ENCODE measurements at regions not wholly inside any gene's neighbourhood (a gene's known extent, or its start where the extent isn't known, plus 50 kb on each side); places are given as distances from the start of the nearest gene placed in this dataset.
A peak's percentile ranks its signal among the peaks of the same experiment; 100 is the strongest.
"Not testable (repeated sequence)": the region's sequence is repeated elsewhere in the genome, so short reads cannot be mapped to it uniquely, and the experiment has no call there.

- H3K9me3 Mint-ChIP-seq; H3K9me3 ChIP-seq (ENCODE audit: control insufficient read depth in 1 of 2, insufficient read depth in 1 of 2, low read length in 2 of 2); H3K4me1 ChIP-seq (ENCODE audit: insufficient read depth, low read length); H3K27ac ChIP-seq (ENCODE audit: low read depth in 1 of 2, low read length in 2 of 2); H3K36me3 ChIP-seq (ENCODE audit: insufficient read depth, low read length); H3K36me3 Mint-ChIP-seq (ENCODE audit: low read depth); H3K4me1 Mint-ChIP-seq (ENCODE audit: low read depth); H3K27ac Mint-ChIP-seq; ATAC-seq (ENCODE audit: poor library complexity); H3K4me3 ChIP-seq (ENCODE audit: low read length); POLR2A ChIA-PET; H3K27me3 ChIP-seq (ENCODE audit: control insufficient read depth in 1 of 2, insufficient read depth in 2 of 2, low read length in 2 of 2); H3K4me3 Mint-ChIP-seq: not testable (repeated sequence)
- H3K27me3 Mint-ChIP-seq, result peaks cover 49% of the 10 kb centered on the region
- intact Hi-C loops (cut with DNase I, micrococcal nuclease), result loop anchor here in 1 of 2 experiments (5.0 kb wide), 1 partner anchor 121 kb away; no protein-coding TSS in a partner anchor
- peak in 1 of 14 experiments; percentile 20 for DNase-seq
- CTCF ChIA-PET, result interaction anchor here (0.6 kb wide), 1 partner anchor 540 kb away, joined by 4 read pairs; no protein-coding TSS in a partner anchor
These were observed 129.5 kb upstream of the HMX1 start for GRCh38 chr4:9001153-9001552.

- TF ChIP-seq CTCF (IDR thresholded peaks at IDR 0.05), result peak; percentile 66
These were observed 128.9 kb upstream of the HMX1 start for GRCh38 chr4:9000505-9001001.

GRCh38 chr4:8992981-8993380 is 121.3 kb upstream of the HMX1 start:
- ATAC-seq (ENCODE audit: poor library complexity); H3K27me3 Mint-ChIP-seq; H3K36me3 ChIP-seq (ENCODE audit: insufficient read depth, low read length); H3K4me3 ChIP-seq (ENCODE audit: low read length); H3K9me3 Mint-ChIP-seq; intact Hi-C loops (cut with DNase I, micrococcal nuclease); H3K9me3 ChIP-seq (ENCODE audit: control insufficient read depth in 1 of 2, insufficient read depth in 1 of 2, low read length in 2 of 2); H3K4me3 Mint-ChIP-seq; POLR2A ChIA-PET; H3K27ac Mint-ChIP-seq; H3K36me3 Mint-ChIP-seq (ENCODE audit: low read depth); H3K27ac ChIP-seq (ENCODE audit: low read depth in 1 of 2, low read length in 2 of 2); H3K4me1 Mint-ChIP-seq (ENCODE audit: low read depth); H3K27me3 ChIP-seq (ENCODE audit: control insufficient read depth in 1 of 2, insufficient read depth in 2 of 2, low read length in 2 of 2); DNase-seq; CTCF ChIA-PET; H3K4me1 ChIP-seq (ENCODE audit: insufficient read depth, low read length): not testable (repeated sequence)

More at GRCh38 chr4:9000505-9001001, 128.9 kb upstream of the HMX1 start:
- H3K27ac Mint-ChIP-seq; H3K9me3 Mint-ChIP-seq; H3K27ac ChIP-seq (ENCODE audit: low read depth in 1 of 2, low read length in 2 of 2); H3K4me3 Mint-ChIP-seq; H3K36me3 ChIP-seq (ENCODE audit: insufficient read depth, low read length); H3K36me3 Mint-ChIP-seq (ENCODE audit: low read depth); H3K9me3 ChIP-seq (ENCODE audit: control insufficient read depth in 1 of 2, insufficient read depth in 1 of 2, low read length in 2 of 2); H3K27me3 ChIP-seq (ENCODE audit: control insufficient read depth in 1 of 2, insufficient read depth in 2 of 2, low read length in 2 of 2); H3K4me3 ChIP-seq (ENCODE audit: low read length); ATAC-seq (ENCODE audit: poor library complexity); H3K4me1 Mint-ChIP-seq (ENCODE audit: low read depth); POLR2A ChIA-PET; H3K4me1 ChIP-seq (ENCODE audit: insufficient read depth, low read length): not testable (repeated sequence)
- intact Hi-C loops (cut with DNase I, micrococcal nuclease), result loop anchor here in 1 of 2 experiments (5.0 kb wide), 1 partner anchor 122 kb away; no protein-coding TSS in a partner anchor
- DNase-seq, result peak in 13 of 14 experiments; percentile 13 to 65 (median 39)
- CTCF ChIA-PET, result interaction anchor here (0.6 kb wide), 1 partner anchor 541 kb away, joined by 4 read pairs; no protein-coding TSS in a partner anchor
- peaks cover 43% of the 10 kb centered on the region for H3K27me3 Mint-ChIP-seq

GRCh38 chr4:8991449-8991848 is 119.8 kb upstream of the HMX1 start:
- H3K27me3 Mint-ChIP-seq; intact Hi-C loops (cut with DNase I, micrococcal nuclease); H3K9me3 Mint-ChIP-seq; DNase-seq; H3K9me3 ChIP-seq (ENCODE audit: control insufficient read depth in 1 of 2, insufficient read depth in 1 of 2, low read length in 2 of 2); H3K36me3 Mint-ChIP-seq (ENCODE audit: low read depth); H3K27ac ChIP-seq (ENCODE audit: low read depth in 1 of 2, low read length in 2 of 2); H3K36me3 ChIP-seq (ENCODE audit: insufficient read depth, low read length); H3K27me3 ChIP-seq (ENCODE audit: control insufficient read depth in 1 of 2, insufficient read depth in 2 of 2, low read length in 2 of 2); H3K4me3 ChIP-seq (ENCODE audit: low read length); H3K4me1 Mint-ChIP-seq (ENCODE audit: low read depth); H3K4me3 Mint-ChIP-seq; POLR2A ChIA-PET; CTCF ChIA-PET; H3K4me1 ChIP-seq (ENCODE audit: insufficient read depth, low read length); H3K27ac Mint-ChIP-seq; ATAC-seq (ENCODE audit: poor library complexity): not testable (repeated sequence)

- H3K27me3 Mint-ChIP-seq; H3K9me3 Mint-ChIP-seq; H3K4me1 Mint-ChIP-seq (ENCODE audit: low read depth); H3K27ac ChIP-seq (ENCODE audit: low read depth in 1 of 2, low read length in 2 of 2); intact Hi-C loops (cut with DNase I, micrococcal nuclease); H3K27me3 ChIP-seq (ENCODE audit: control insufficient read depth in 1 of 2, insufficient read depth in 2 of 2, low read length in 2 of 2); CTCF ChIA-PET; H3K36me3 Mint-ChIP-seq (ENCODE audit: low read depth); H3K4me3 Mint-ChIP-seq; H3K36me3 ChIP-seq (ENCODE audit: insufficient read depth, low read length); H3K4me3 ChIP-seq (ENCODE audit: low read length); H3K9me3 ChIP-seq (ENCODE audit: control insufficient read depth in 1 of 2, insufficient read depth in 1 of 2, low read length in 2 of 2); H3K4me1 ChIP-seq (ENCODE audit: insufficient read depth, low read length); H3K27ac Mint-ChIP-seq; POLR2A ChIA-PET; DNase-seq; ATAC-seq (ENCODE audit: poor library complexity): not testable (repeated sequence)
These were observed 118.7 kb upstream of the HMX1 start for GRCh38 chr4:8990341-8990740.

- H3K4me1 Mint-ChIP-seq (ENCODE audit: low read depth); H3K27me3 Mint-ChIP-seq; H3K27ac Mint-ChIP-seq; POLR2A ChIA-PET; H3K9me3 Mint-ChIP-seq; H3K4me1 ChIP-seq (ENCODE audit: insufficient read depth, low read length); H3K36me3 Mint-ChIP-seq (ENCODE audit: low read depth); DNase-seq; H3K27me3 ChIP-seq (ENCODE audit: control insufficient read depth in 1 of 2, insufficient read depth in 2 of 2, low read length in 2 of 2); H3K36me3 ChIP-seq (ENCODE audit: insufficient read depth, low read length); H3K27ac ChIP-seq (ENCODE audit: low read depth in 1 of 2, low read length in 2 of 2); H3K9me3 ChIP-seq (ENCODE audit: control insufficient read depth in 1 of 2, insufficient read depth in 1 of 2, low read length in 2 of 2); intact Hi-C loops (cut with DNase I, micrococcal nuclease); H3K4me3 Mint-ChIP-seq; ATAC-seq (ENCODE audit: poor library complexity); CTCF ChIA-PET; H3K4me3 ChIP-seq (ENCODE audit: low read length): not testable (repeated sequence)
These were observed 114.1 kb upstream of the HMX1 start for GRCh38 chr4:8985786-8986185.

GRCh38 chr4:8984641-8985040 is 113.0 kb upstream of the HMX1 start:
- H3K27ac ChIP-seq (ENCODE audit: low read depth in 1 of 2, low read length in 2 of 2); H3K27me3 Mint-ChIP-seq; H3K4me1 ChIP-seq (ENCODE audit: insufficient read depth, low read length); H3K4me1 Mint-ChIP-seq (ENCODE audit: low read depth); intact Hi-C loops (cut with DNase I, micrococcal nuclease); H3K9me3 Mint-ChIP-seq; ATAC-seq (ENCODE audit: poor library complexity); H3K27me3 ChIP-seq (ENCODE audit: control insufficient read depth in 1 of 2, insufficient read depth in 2 of 2, low read length in 2 of 2); H3K9me3 ChIP-seq (ENCODE audit: control insufficient read depth in 1 of 2, insufficient read depth in 1 of 2, low read length in 2 of 2); H3K4me3 ChIP-seq (ENCODE audit: low read length); H3K27ac Mint-ChIP-seq; H3K36me3 Mint-ChIP-seq (ENCODE audit: low read depth); CTCF ChIA-PET; DNase-seq; POLR2A ChIA-PET; H3K36me3 ChIP-seq (ENCODE audit: insufficient read depth, low read length); H3K4me3 Mint-ChIP-seq: not testable (repeated sequence)

All from CD4-positive, alpha-beta T cell (primary cell).